Chondrocyte (in vitro differentiated cells): ENCODE measurements at regions not wholly inside any gene's neighbourhood (a gene's known extent, or its start where the extent isn't known, plus 50 kb on each side); places are given as distances from the start of the nearest gene placed in this dataset.

Experiments
- DNase-seq: peaks from one replicate; pipeline ENCODE4 v3.0.0; 2021; ENCODE audit warnings: mixed read lengths, low spot score
- H3K27ac Mint-ChIP-seq: one replicate; pipeline ENCODE4 v1.8.0; 2021; ENCODE audit warnings: mild to moderate bottlenecking, moderate library complexity, mixed read lengths; ENCODE audit not compliant: unreplicated experiment
- H3K27me3 Mint-ChIP-seq: 2 replicates; pipeline ENCODE4 v1.8.0; 2021; ENCODE audit warnings: low read depth, mixed read lengths
- H3K36me3 Mint-ChIP-seq: 2 replicates; pipeline ENCODE4 v1.8.0; 2021; ENCODE audit warnings: low read depth, mixed read lengths
- H3K4me1 Mint-ChIP-seq: 2 replicates; pipeline ENCODE4 v1.8.0; 2021; ENCODE audit warnings: low read depth, mild to moderate bottlenecking, mixed read lengths
- H3K4me3 Mint-ChIP-seq: one replicate; pipeline ENCODE4 v1.8.0; 2021; ENCODE audit warnings: mild to moderate bottlenecking, moderate library complexity, mixed read lengths; ENCODE audit not compliant: unreplicated experiment
- H3K9me3 Mint-ChIP-seq: 2 replicates; pipeline ENCODE4 v1.8.0; 2021; ENCODE audit warnings: low read depth, mixed read lengths
- TF ChIP-seq, protein P1 (sequence below): fragments of 200-600 bp; sonication (generic); IDR thresholded peaks from 2 replicates; pipeline ENCODE4 v1.5.0; 2021; ENCODE audit warnings: antibody characterized with exemption, mild to moderate bottlenecking, moderate library complexity

DNA sequence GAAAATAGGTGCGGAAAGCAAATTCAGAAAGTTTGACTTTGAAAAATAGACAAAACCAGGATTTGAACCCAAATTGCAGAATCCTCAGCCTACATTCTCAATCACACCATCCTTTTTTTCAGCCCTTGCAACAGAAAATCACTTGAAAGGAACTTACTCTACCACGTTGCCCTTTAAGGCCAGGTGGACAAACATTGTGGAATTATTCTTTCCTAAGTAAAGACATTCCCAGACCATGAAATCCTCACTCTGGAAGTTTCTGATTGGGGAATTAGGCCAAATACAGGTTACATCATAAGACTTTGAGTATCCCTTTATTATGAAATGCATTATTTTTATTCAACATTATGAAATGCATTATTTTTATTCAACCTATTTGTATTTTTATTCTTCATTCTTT is 259.4 kb downstream of the RAD51AP2 start:
- Mint-ChIP-seq H3K27me3 (peaks cover 11% of the 10 kb centered on the region), H3K27ac (no peak overlapping the region), H3K36me3 (no peaks in the 10 kb centered on the region), H3K9me3 (no peaks in the 10 kb centered on the region), H3K4me1 (no peaks in the 10 kb centered on the region), H3K4me3 (no peak overlapping the region)
- DNase-seq = no peak
- TF ChIP-seq, protein P1, sequence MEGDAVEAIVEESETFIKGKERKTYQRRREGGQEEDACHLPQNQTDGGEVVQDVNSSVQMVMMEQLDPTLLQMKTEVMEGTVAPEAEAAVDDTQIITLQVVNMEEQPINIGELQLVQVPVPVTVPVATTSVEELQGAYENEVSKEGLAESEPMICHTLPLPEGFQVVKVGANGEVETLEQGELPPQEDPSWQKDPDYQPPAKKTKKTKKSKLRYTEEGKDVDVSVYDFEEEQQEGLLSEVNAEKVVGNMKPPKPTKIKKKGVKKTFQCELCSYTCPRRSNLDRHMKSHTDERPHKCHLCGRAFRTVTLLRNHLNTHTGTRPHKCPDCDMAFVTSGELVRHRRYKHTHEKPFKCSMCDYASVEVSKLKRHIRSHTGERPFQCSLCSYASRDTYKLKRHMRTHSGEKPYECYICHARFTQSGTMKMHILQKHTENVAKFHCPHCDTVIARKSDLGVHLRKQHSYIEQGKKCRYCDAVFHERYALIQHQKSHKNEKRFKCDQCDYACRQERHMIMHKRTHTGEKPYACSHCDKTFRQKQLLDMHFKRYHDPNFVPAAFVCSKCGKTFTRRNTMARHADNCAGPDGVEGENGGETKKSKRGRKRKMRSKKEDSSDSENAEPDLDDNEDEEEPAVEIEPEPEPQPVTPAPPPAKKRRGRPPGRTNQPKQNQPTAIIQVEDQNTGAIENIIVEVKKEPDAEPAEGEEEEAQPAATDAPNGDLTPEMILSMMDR = no peak

DNA sequence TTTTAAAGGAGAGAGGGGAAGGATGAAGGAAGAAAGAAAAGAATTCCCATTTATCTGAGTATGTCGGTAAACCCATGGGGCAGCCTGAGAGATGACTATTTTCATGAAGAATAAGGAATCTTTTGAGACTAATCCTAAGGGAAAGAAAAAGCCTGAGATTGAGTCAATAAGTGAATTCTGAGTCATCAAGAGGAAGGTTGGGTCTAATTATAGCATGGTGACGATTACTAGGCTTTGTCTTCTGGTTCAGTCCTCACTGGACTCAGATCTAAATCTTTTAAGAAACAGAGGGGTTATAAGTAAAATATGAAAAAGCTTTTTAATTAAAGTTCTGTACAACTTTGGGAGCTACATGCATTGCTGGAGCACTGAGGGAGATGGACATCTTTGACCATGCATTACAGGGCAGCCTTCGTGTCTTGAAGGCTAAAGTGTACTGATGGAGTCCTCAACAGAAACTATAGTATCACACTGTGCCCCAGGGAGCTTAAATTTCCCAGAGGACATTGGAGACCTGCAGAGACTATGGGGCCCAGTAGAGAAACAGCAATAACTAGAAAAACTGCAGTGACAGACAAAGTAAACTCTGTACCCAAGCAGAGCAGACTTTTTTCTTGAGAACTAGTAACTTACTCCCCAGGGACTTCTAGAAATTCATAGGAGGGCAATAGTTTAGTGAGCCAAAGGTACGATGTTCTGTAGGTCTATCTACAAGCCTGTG is 260.9 kb downstream of the RAD51AP2 start:
- Mint-ChIP-seq H3K36me3 (no peaks in the 10 kb centered on the region), H3K9me3 (no peaks in the 10 kb centered on the region), H3K27me3 (peaks cover 7% of the 10 kb centered on the region), H3K4me3 (no peak overlapping the region), H3K27ac (no peak overlapping the region), H3K4me1 (no peaks in the 10 kb centered on the region)
- TF ChIP-seq, protein P1 = no peak
- no peak for DNase-seq

DNA sequence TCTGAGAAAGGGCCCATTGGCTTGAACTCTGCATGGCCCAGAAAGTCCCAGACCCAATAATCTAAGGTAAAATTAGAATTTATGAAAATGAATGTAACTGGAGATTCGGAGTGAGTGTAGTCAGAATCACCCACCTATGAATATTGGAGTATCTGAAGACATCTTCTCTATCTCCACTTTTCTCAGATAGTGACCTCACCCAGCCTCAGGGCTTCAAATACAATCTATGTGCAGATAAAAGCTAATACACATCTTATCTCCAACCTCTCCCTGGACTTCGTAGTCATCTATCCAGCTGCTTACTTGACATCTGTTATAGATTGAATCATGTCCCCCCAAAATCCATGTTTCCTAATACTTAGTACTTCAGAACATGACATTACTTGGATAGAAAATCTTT is 263.2 kb downstream of the RAD51AP2 start:
- DNase-seq = no peak
- peaks cover 1% of the 10 kb centered on the region for H3K27me3 Mint-ChIP-seq
- TF ChIP-seq, protein P1 = no peak
- H3K9me3 Mint-ChIP-seq = no peaks in the 10 kb centered on the region
- H3K27ac Mint-ChIP-seq = no peak overlapping the region
- H3K4me1 Mint-ChIP-seq = no peaks in the 10 kb centered on the region
- H3K36me3 Mint-ChIP-seq = no peaks in the 10 kb centered on the region
- no peak overlapping the region for H3K4me3 Mint-ChIP-seq

DNA sequence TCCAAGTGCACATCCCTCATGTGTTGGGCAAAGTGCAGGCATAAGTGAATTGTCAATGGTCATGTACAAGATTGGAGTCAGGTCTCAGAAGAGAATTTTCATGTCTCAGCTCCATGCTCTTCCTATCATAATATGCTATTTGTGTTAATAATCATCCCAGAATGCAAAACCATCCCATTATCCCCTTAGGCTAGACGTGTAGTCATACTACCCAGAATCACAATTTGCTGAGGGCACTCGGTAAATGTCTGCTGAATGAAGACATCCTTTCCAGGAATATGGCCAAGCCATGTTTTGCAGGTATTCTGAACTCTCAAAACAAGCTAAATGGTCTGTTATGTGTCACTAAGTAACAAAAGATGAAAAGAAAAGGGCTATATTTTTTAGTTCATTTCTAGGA is 263.8 kb downstream of the RAD51AP2 start:
- no peaks in the 10 kb centered on the region for H3K9me3 Mint-ChIP-seq
- H3K27me3 Mint-ChIP-seq = no peaks in the 10 kb centered on the region
- TF ChIP-seq, protein P1 = no peak
- H3K4me3 Mint-ChIP-seq = no peak overlapping the region
- no peaks in the 10 kb centered on the region for H3K36me3 Mint-ChIP-seq
- H3K27ac Mint-ChIP-seq = no peak overlapping the region
- H3K4me1 Mint-ChIP-seq = no peaks in the 10 kb centered on the region
- DNase-seq = no peak

DNA sequence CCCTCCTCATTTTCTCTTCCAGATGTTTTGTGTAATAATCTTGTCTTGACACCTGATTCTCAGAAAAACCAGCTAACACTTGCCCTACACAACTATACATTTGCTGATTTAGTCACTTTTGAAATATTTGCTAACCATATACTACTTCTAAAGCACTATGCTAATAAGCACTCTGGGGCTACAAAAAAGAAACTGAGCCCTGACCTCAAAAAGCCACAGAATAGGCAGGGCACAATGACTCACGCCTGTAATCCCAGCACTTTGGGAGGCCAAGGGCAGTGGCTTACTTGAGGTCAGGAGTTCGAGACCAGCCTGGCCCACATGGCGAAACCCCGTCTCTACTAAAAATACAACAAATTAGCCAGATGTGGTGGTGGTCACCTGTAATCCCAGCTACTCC is 266.0 kb downstream of the RAD51AP2 start:
- Mint-ChIP-seq H3K4me1 (no peaks in the 10 kb centered on the region), H3K36me3 (no peaks in the 10 kb centered on the region), H3K27me3 (no peaks in the 10 kb centered on the region), H3K9me3 (no peaks in the 10 kb centered on the region), H3K27ac (no peak overlapping the region), H3K4me3 (no peak overlapping the region)
- no peak for DNase-seq
- TF ChIP-seq, protein P1 = no peak
